Stimulated activated CD8-positive, alpha-beta memory T cell treated with anti-CD3 and anti-CD28 coated beads, Interleukin-15, amount 100 ng/mL, for 4 hours (primary cell): ENCODE measurements at regions not wholly inside any gene's neighbourhood (a gene's known extent, or its start where the extent isn't known, plus 50 kb on each side); places are given as distances from the start of the nearest gene placed in this dataset.
"Not testable (repeated sequence)": the region's sequence is repeated elsewhere in the genome, so short reads cannot be mapped to it uniquely, and the experiment has no call there.

Experiments
- DNase-seq, 2 donors: peaks; one replicate each; pipeline ENCODE4 v3.0.0-alpha.2; 2020; ENCODE audit warnings: low read depth in 2 of 2

- no peak for DNase-seq
Observed at GRCh38 chr6:43886067-43886461, 116.1 kb downstream of the VEGFA start.

DNA sequence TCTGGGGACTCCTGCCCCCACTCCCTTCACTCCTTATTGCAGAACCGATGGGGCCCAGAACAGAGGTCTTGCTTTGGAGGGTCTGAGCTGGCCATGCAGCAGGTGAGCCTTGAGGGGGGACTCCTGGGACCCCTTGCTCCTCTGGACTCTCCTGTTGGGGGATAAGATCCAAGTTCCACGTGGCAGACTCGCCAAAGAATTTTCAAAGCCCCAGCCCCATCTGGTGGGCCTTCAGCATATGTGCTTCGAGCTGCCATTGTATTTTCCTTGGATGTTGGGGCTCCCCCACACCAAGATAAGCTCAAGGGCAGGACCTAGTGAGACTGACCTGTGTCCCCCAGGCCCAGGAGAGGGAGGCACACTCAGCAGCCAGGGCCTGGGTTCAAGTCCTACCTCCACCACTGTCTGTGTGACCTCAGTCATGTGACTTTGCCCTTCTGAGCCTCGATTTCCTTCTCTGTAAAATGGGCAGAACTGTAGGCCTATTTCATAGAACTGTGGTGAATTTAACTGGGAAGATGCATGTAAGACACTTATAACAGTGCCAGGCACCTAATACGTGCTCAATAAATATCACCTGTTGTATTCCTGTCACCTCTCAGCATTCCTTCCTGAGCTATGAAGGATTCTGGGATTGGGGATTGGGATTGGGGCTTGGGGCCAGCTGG is 115.5 kb downstream of the VEGFA start:
- no peak for DNase-seq

GRCh38 chr6:43884652-43885022 is 114.6 kb downstream of the VEGFA start:
- DNase-seq = no peak

DNA sequence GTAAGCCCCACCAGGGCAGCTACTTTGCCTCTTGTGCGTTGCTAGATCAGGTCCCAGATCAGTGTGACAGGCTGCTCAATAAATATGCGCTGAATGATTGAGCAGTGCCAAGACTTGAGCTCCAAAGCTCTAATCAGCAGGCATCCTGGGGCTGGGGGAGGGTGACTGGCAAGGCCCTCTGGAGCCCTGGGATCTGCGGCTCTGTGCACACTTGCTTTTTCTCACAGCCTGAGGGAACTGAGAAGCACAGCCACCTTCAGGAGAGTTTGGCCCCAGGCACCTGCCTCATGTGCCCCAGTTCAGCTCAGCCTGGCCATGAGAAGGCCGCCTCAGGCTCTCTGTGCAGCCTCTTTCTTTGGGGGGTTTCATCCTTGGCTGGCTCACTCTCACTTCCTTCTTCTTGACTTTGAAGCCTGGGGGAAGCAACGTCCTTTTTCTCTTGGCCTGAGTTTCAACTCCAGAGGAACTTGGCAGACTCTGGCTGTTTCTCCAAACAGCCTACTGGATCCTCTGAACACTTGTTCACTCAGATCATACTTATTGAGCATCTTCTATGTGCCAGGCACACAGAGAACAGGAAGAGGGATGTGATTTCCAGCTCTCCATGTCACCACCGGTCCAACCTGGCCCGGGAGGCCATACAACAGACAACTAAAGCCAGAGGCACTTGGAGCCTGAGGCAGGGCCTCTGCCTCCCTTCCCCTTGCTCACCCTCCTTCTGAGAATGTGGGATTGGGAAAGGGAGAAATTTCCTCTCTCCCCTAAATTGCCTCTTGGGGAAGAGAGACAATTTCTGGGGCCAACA is 114.0 kb downstream of the VEGFA start:
- no peak for DNase-seq

- DNase-seq = not testable (repeated sequence)
Observed at GRCh38 chr6:43882690-43883448, 112.9 kb downstream of the VEGFA start.

DNA sequence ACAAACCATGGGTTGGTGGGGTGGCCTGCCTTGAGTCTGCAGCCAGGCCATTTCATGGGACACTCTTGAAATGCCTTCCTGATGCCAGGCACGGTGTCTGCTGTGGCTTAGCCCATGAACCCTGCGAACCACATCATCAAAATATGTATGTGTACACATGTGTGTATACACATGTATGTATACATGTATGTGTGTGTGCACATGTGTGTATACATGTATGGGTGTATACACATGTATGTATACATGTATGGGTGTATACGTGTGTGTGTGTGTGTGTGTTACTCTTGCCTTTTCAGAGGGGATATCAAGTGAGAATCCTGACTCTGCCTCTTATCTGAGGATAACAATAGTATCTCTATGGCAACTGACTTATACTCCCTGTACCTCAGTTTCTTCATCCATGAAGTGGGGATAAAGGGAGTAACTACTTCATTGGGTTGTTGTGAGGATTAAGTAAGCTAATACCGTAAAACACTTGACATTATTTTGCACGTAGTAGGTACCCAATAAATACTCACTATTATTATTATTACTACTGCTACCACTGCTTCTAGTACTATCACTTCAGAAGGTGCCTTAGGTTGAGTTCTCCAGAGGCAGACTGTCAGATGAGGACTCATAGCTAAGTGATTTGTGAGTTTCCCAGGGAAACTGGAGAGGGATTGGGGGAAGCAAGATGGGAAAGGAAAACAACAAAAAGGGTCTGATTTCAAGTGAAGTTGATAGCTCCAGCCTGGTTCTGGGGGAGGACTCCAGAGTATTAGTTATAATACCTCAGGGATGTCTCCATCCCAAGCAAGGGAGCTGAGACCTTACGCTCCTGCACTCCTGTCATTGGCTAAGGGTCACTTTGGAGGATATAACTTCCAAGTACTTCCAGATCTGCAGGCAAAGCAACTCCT is 110.5 kb downstream of the VEGFA start:
- no peak for DNase-seq

DNA sequence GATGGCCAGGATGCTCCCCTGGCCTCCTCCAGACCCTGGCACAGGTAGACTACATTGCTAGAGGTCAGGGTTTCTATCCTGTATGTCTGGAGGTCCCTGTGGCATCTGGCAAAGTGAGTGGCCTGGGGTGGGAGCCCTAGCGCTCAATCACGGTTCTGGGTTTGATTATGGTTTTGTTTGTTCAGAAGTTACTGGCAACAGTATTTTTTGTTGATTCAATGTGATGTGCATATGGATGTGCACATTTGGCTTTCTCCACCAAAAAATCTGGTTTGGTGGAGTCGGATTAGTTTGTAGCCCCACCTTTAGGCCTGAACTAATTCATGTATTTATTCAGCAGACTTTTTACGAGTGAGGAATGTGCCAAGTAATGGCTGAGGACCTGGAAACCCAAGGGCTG is 109.7 kb downstream of the VEGFA start:
- no peak for DNase-seq

DNA sequence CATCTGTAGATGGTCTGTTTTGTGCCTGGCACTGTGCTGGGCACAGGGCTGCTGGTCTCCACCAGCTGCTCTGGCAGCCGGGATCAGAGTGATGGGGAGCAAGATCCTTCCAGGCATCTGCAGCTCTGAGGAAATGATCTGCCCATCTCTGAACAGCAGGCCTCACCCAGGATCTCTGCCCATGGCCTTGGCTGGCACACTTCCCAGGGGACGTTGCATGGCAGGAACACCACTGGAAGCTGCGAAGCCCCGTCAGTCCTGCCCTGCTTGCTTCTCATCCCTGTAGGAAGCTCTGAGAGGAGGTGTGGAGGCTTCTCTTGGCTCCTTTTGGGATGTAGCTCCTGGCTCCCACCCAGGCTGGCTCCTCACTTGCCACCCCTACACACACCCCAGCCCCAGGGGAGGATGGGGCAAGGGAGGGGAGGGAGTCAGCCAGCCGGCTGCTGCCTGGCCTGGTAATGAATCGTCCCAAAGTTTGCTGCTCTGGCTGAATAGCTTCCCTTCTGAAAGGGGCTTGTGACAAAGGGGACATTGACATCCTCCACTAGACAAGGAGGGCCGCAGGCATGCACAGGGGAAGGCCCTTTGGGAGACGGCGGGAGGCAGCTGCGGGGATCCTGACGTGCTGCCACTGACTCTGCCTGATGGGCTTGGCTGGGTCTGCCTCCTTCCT is 108.9 kb downstream of the VEGFA start:
- DNase-seq = no peak

- no peak for DNase-seq
Observed at GRCh38 chr6:43878127-43878634, 108.2 kb downstream of the VEGFA start.

- no peak for DNase-seq
Observed at GRCh38 chr6:43877463-43878126, 107.6 kb downstream of the VEGFA start.

DNA sequence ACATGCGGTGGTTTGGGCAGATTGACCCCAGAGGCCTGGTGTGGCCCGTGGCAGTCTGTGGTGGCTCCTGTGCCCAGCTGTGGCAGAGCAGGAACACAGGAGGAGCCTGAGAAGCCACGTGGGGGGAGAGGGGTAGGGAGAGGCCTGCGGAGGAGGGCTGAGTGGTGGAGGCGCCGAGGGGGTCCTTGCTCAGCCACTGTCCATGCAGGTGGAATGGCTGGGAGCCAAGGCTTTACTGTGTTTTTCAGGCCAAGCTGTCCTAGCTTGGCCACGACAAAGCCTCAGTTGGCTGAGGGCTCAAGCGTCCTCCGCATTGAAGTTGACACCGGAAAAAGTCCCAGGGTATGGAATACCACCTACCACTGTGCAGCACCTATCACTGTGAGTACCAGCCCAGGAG is 107.0 kb downstream of the VEGFA start:
- DNase-seq = no peak

- no peak for DNase-seq
Observed at GRCh38 chr6:43876602-43877001, 106.6 kb downstream of the VEGFA start.

DNA sequence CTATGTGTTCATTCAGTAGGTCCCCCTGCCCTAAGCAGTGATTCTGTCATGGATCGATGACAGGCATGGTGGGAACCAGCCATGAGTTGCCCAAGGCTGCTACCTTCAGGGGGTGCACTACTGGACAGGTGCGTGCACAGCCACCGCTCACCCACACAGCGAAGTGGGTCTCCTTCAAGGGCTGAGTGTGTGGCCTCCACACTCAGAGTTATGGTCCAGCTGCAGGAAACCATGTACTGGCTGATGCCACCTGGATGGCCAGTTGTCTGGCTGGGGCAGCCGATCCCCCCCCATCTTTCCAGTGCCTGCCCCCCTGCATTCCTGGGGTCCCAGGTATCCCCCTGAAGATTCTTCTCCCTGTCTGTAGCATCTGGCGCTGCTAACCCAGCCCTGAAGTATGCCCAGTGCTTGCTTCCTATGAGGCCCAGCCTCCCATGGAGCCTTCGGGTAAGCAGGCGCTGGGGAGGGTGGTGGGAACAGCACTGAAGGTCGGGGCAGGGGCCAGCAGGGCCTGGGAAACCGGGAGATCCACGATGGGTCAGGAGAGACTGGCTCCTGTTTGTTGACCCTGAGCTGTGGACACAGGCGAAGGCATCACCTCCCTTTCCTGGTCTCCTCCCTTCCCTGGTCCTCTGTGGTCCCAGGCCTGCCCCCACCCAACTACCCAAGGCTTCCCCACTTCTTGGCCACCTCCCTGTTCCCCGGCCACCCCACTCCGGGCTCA is 106.0 kb downstream of the VEGFA start:
- no peak for DNase-seq

DNA sequence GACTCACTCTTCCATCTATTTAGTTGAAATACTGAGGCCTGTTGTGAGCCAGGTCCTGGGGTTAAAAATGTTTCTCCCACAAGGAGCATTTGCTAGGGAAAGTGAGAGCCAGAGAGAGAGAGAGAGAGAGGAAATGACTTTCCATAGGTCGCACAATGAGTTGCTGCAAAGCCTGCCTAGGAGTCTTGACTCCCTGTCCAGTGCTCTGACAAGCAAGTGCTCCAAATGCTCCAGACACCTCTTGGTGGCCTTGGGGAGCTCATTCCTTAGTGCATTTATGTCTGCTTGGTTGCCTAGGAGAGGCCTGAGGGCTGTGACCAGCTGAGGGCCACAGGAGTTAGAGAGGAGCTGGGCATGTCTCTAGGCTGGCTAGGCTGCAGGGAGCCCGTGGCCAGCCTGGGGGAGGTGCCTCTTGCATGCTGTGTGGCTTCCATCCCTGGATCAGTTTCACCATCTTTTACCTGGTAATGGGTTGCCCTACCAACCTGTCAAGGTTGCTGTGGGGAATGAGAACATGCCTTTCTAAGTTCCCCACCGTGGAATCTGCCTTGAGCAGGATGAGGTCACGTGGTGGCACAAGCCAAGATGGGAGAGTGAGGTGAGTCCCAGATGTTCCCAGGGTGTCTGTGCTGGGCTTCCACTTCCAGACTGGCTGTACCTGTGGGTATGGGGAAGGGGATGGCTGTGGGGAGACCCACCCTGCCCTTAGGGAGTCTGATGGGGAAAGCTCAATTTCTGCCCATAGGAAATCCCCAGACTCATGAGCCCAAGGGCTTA is 105.0 kb downstream of the VEGFA start:
- no peak for DNase-seq

DNA sequence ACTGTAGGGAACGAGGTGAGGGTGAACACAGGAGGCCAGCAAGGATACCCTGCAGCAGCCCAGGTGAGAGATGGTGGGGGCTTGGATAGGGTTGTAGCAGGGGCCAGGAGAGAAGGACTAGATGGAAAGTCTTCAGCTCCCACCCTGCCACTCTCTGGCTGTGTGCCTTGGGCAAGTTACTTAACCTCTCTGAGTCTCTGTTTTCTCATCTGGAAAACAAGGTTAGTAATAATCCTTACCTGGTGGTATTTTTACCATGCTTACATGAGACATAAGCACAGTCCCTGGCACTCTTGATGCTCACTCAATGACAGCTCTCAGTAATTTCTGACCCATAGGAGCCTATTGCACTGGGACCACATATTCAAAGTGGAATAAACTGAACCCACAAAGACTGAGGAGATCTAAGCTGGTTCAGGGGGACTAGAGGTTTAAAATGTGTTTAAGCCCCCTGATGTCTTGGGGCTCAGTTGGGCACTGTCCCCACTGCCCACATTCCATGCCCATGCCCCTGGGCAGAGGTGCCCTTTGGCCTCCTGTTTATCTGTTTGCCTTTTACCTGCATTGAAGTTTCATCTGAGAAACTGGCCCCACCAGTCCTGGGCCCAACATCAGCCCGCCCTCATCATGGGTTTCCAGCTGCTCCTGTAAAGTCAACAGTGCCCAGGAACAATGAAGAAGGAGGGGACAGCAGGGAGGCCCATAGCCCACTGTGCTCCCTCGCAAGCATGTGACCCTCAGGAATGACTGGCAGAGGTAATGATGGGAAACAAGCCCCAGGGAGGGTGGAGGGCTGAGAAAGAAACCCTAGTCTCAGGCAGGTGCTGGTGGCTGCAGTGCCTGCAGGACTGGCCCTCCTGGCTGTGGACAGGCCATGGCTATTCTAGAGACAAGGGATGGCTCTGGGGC is 104.0 kb downstream of the VEGFA start:
- no peak for DNase-seq

GRCh38 chr6:43871933-43872332 is 101.9 kb downstream of the VEGFA start:
- DNase-seq = no peak

GRCh38 chr6:43871284-43871683 is 101.3 kb downstream of the VEGFA start:
- DNase-seq = no peak

DNA sequence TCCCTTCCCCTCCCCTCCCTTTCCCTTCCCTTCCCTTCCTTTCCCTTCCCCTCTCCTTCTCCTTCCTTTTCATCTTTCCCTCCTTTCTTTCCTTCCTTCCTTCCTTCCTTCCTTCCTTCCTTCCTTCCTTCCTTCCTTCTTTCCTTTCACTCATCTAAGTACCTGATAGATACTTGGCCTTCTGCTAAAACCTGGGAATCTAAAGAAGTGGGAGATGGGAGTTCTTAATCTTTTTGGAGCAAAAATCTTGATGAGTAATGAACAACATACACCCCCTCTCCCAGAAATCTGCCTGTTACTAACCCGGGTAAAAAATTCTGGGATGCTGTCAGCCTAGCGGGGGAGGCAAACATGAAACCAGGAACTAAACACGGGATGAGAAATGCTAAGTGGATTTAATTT is 100.7 kb downstream of the VEGFA start:
- no peak for DNase-seq
